ENCODE measurements at regions not wholly inside any gene's neighbourhood (a gene's known extent, or its start where the extent isn't known, plus 50 kb on each side); places are given as distances from the start of the nearest gene placed in this dataset.

GRCh38 chr13:65551208-65551607, 1678.9 kb downstream of the PCDH9 start:
- TF ChIP-seq, protein P1, sequence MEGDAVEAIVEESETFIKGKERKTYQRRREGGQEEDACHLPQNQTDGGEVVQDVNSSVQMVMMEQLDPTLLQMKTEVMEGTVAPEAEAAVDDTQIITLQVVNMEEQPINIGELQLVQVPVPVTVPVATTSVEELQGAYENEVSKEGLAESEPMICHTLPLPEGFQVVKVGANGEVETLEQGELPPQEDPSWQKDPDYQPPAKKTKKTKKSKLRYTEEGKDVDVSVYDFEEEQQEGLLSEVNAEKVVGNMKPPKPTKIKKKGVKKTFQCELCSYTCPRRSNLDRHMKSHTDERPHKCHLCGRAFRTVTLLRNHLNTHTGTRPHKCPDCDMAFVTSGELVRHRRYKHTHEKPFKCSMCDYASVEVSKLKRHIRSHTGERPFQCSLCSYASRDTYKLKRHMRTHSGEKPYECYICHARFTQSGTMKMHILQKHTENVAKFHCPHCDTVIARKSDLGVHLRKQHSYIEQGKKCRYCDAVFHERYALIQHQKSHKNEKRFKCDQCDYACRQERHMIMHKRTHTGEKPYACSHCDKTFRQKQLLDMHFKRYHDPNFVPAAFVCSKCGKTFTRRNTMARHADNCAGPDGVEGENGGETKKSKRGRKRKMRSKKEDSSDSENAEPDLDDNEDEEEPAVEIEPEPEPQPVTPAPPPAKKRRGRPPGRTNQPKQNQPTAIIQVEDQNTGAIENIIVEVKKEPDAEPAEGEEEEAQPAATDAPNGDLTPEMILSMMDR (IDR thresholded peaks at IDR 0.05) = no peak

DNA sequence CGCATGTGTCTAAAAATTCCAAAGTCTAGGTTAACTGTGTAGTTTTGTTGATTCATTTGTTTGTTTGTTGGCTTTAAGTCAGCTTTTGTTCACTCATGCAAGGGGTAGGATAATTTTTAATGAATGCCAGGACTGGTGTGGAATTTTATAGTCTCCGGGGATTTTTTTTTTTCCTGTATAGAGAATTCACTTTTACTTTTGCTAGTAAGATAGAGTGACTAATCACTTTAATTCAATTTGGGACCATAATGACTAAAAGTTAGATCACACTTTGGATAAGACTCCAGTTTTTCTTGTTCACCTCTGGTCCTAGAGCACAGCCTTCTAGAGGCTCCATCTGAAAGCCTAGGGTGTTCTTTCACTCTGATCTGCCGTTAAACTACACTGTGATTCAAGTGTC, 1690.0 kb downstream of the PCDH9 start:
- TF ChIP-seq, protein P1 (IDR thresholded peaks at IDR 0.05) = no peak

- TF ChIP-seq, protein P1 (IDR thresholded peaks at IDR 0.05) = no peak
Observed at GRCh38 chr13:65535370-65535769, 1694.8 kb downstream of the PCDH9 start.

GRCh38 chr13:65532231-65532630, 1697.9 kb downstream of the PCDH9 start:
- TF ChIP-seq, protein P1 (IDR thresholded peaks at IDR 0.05) = no peak

DNA sequence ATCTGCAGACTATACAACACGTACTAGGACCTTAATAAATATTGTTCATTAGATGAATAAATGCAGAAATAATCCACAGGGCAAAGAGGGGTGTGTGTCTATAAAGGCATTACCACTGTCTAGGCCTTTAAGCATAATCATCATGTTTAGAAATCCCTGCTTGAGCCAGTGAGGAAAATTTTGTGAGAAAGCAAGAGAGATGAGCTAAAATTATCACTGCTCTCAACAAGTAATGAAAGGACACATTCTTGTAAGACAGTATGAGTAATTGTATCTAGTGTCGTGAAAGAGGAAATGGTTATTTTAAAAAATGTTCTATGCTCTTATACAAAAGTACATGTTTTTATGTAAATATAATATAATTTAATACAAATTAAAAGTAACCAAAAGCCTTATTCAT, 1699.4 kb downstream of the PCDH9 start:
- TF ChIP-seq, protein P1 (IDR thresholded peaks at IDR 0.05) = no peak

DNA sequence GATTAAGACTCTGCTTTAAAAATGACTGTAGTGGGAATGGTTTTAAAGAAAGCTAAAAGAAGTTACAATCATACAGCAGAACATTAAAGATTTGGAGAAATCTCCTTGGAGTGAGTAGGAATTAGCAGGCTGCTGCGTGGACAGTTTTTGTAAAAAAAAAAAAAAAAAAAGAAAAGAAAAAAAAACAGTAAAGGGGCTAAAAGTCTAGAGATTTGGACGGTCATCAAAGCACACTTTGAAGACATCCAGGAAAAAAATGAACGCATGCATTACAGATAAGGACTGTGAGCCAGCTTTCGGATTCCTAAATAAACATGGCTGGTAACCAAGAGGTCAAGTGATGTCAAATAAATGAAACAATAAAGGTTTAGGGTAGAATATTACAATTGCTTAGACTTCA, 1700.6 kb downstream of the PCDH9 start:
- TF ChIP-seq, protein P1 (IDR thresholded peaks at IDR 0.05) = no peak

DNA sequence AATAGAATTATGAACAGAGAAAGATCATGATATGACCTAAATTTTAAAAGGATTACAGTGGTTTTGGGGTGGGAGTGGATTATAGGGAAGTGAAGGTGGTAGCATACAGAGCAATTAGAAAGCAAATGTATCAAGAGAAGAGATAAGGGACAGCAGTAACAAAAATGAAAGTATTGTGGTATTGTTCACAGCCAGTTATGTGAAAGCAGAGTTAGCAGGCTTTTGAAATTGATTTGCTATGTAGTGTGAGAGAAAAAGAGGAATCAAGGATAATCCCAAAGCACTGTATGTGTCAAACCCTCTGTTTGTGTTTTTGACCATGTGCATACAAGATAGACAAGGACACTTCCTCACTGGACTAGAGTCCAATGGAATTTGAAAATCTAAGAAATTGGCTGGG, 1721.4 kb downstream of the PCDH9 start:
- TF ChIP-seq, protein P1 (IDR thresholded peaks at IDR 0.05) = no peak

DNA sequence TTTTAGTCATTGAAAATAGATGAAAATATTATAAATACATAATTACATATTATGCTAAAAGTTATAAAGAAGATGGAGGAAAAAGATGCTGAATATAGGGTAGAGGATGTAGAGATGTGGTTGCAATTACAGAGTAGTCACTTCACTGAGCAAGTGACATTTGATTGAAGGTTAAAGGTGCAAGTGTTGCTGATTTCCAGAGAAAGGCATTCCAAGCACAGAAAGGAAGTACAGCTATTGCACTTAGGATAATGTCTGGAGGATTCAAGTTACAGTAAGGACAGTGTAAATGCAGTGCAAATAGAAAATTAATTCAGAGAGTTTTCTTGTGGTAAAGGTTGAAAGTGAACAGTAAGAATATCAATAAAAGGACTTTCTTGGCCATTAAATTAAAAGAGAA, 1721.8 kb downstream of the PCDH9 start:
- TF ChIP-seq, protein P1 (IDR thresholded peaks at IDR 0.05) = no peak

Measured in LNCAP (cell line).